ENCODE measurements at regions not wholly inside any gene's neighbourhood (a gene's known extent, or its start where the extent isn't known, plus 50 kb on each side); places are given as distances from the start of the nearest gene placed in this dataset.

GRCh38 chr9:90956026-90956810 lies 154.6 kb downstream of the SYK start:
- H3K4me3 Mint-ChIP-seq (ENCODE audit: unreplicated experiment), result no peak overlapping the region
- H3K36me3 Mint-ChIP-seq (ENCODE audit: insufficient read depth, unreplicated experiment), result no peaks in the 10 kb centered on the region
- CTCF ChIA-PET, result interaction anchor here (0.7 to 2.2 kb wide), 3 partner anchors 13 to 41 kb away, joined by 3 to 6 read pairs (median 5); no protein-coding TSS in a partner anchor
- no TSS peak for BruUV-seq (replicated peaks)
- no peak for TF ChIP-seq CTCF (IDR thresholded peaks at IDR 0.05; ENCODE audit: unreplicated experiment)
- POLR2A ChIA-PET, result no interaction called here
- intact Hi-C loops (cut with micrococcal nuclease), result no loop called here
- H3K4me1 Mint-ChIP-seq (ENCODE audit: insufficient read depth, unreplicated experiment), result peaks cover 24% of the 10 kb centered on the region
- no peaks in the 10 kb centered on the region for H3K27me3 Mint-ChIP-seq (ENCODE audit: insufficient read depth, unreplicated experiment)
- H3K9me3 Mint-ChIP-seq (ENCODE audit: unreplicated experiment), result peaks cover 7% of the 10 kb centered on the region
- no peak for DNase-seq (ENCODE audit: unreplicated experiment)
- peak overlapping the region; percentile 27 for H3K27ac Mint-ChIP-seq (ENCODE audit: low read depth, unreplicated experiment)

- no peak for TF ChIP-seq CTCF (IDR thresholded peaks at IDR 0.05; ENCODE audit: unreplicated experiment)
- no peak overlapping the region for H3K27ac Mint-ChIP-seq (ENCODE audit: low read depth, unreplicated experiment)
- intact Hi-C loops (cut with micrococcal nuclease), result no loop called here
- no peak overlapping the region for H3K4me3 Mint-ChIP-seq (ENCODE audit: unreplicated experiment)
- H3K27me3 Mint-ChIP-seq (ENCODE audit: insufficient read depth, unreplicated experiment), result no peaks in the 10 kb centered on the region
- ChIA-PET CTCF (interaction anchor here (0.6 to 0.7 kb wide), 3 partner anchors 41 to 241 kb away, joined by 3 read pairs; no protein-coding TSS in a partner anchor), POLR2A (interaction anchor here (0.9 kb wide), 1 partner anchor 10 kb away, joined by 3 read pairs; no protein-coding TSS in a partner anchor)
- peaks cover 29% of the 10 kb centered on the region for H3K4me1 Mint-ChIP-seq (ENCODE audit: insufficient read depth, unreplicated experiment)
- no peak for DNase-seq (ENCODE audit: unreplicated experiment)
- no TSS peak for BruUV-seq (replicated peaks)
- H3K9me3 Mint-ChIP-seq (ENCODE audit: unreplicated experiment), result peaks cover 7% of the 10 kb centered on the region
- H3K36me3 Mint-ChIP-seq (ENCODE audit: insufficient read depth, unreplicated experiment), result no peaks in the 10 kb centered on the region
Measured at GRCh38 chr9:90958328-90958727, 156.7 kb downstream of the SYK start.

DNA sequence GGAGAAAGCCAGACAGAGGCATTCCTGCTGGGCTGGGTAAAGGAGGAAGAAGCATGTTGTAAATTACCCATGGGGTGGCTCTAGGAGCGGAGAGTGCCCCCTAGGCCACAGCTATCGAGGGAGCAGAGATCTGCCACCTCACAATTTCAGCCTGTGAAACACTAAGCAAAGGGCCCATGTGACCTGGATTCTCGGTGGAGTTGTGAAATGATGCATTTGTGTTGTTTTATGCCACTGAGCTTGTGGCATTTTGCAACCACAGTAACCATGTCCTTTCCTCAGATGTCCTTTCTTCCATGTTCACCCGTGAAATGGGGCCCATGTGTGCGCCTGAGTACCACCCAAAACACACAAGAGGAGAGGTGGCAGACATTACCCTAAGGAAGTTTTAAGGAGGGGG lies 159.3 kb downstream of the SYK start:
- intact Hi-C loops (cut with micrococcal nuclease), result no loop called here
- peak overlapping the region; percentile 71 for H3K27ac Mint-ChIP-seq (ENCODE audit: low read depth, unreplicated experiment)
- H3K36me3 Mint-ChIP-seq (ENCODE audit: insufficient read depth, unreplicated experiment), result no peaks in the 10 kb centered on the region
- no peaks in the 10 kb centered on the region for H3K9me3 Mint-ChIP-seq (ENCODE audit: unreplicated experiment)
- CTCF ChIA-PET, result no interaction called here
- no peak overlapping the region for H3K4me3 Mint-ChIP-seq (ENCODE audit: unreplicated experiment)
- no peak for TF ChIP-seq CTCF (IDR thresholded peaks at IDR 0.05; ENCODE audit: unreplicated experiment)
- no TSS peak for BruUV-seq (replicated peaks)
- no peaks in the 10 kb centered on the region for H3K27me3 Mint-ChIP-seq (ENCODE audit: insufficient read depth, unreplicated experiment)
- peak; percentile 70 for DNase-seq (ENCODE audit: unreplicated experiment)
- POLR2A ChIA-PET, result interaction anchor here (0.6 to 2.8 kb wide), 5 partner anchors 9 to 55 kb away, joined by 3 to 14 read pairs (median 5); no protein-coding TSS in a partner anchor
- H3K4me1 Mint-ChIP-seq (ENCODE audit: insufficient read depth, unreplicated experiment), result peaks cover 30% of the 10 kb centered on the region

DNA sequence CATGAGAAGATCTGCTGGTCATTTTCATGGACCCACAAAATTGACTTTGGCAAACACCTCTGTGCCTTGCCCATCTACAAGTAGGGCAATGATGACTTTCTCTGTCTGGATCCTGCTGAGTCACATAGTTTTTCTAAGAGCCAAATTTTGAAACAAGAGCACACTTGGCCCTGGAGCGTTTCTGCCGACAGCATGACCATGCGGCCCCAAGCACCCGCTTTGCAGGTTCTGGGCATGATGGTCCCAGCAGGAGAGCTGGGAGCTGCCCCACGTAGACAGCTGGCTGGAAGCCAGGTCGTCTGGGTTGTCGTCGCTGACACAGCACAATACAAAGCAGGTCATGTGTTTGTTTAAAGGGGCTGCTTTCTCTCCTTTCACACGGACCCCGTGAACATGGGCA lies 159.8 kb downstream of the SYK start:
- no peaks in the 10 kb centered on the region for H3K27me3 Mint-ChIP-seq (ENCODE audit: insufficient read depth, unreplicated experiment)
- H3K36me3 Mint-ChIP-seq (ENCODE audit: insufficient read depth, unreplicated experiment), result no peaks in the 10 kb centered on the region
- peak; percentile 81 for DNase-seq (ENCODE audit: unreplicated experiment)
- intact Hi-C loops (cut with micrococcal nuclease), result no loop called here
- no peak overlapping the region for H3K4me3 Mint-ChIP-seq (ENCODE audit: unreplicated experiment)
- peaks cover 29% of the 10 kb centered on the region for H3K4me1 Mint-ChIP-seq (ENCODE audit: insufficient read depth, unreplicated experiment)
- no peaks in the 10 kb centered on the region for H3K9me3 Mint-ChIP-seq (ENCODE audit: unreplicated experiment)
- BruUV-seq (replicated peaks), result no TSS peak
- POLR2A ChIA-PET, result interaction anchor here (0.9 to 2.8 kb wide), 4 partner anchors 8 to 40 kb away, joined by 3 to 14 read pairs (median 8); no protein-coding TSS in a partner anchor
- H3K27ac Mint-ChIP-seq (ENCODE audit: low read depth, unreplicated experiment), result peak overlapping the region; percentile 71
- no peak for TF ChIP-seq CTCF (IDR thresholded peaks at IDR 0.05; ENCODE audit: unreplicated experiment)
- CTCF ChIA-PET, result no interaction called here

Measured in MCF 10A (cell line).